K562 (cell line): ENCODE measurements at regions not wholly inside any gene's neighbourhood (a gene's known extent, or its start where the extent isn't known, plus 50 kb on each side); places are given as distances from the start of the nearest gene placed in this dataset.

Source experiments
- MAFF ChIP-seq: IDR thresholded peaks from 2 replicates; pipeline ENCODE4 v1.6.1; 2012; ENCODE audit warnings: low read length, improper control_type of control experiment
- REST ChIP-seq, 2 experiments: fragments of 450-650 bp; formaldehyde crosslinking in 1 of 2; IDR thresholded peaks; 2 replicates each; pipeline versions ENCODE4 v1.4.0 to v1.6.1; 2014 to 2020; ENCODE audit warnings: mild to moderate bottlenecking in 2 of 2, borderline replicate concordance in 1 of 2, low read depth in 1 of 2
- ZNF507 ChIP-seq: conservative IDR thresholded peaks from 2 replicates; pipeline ENCODE4 v1.6.1; 2017; ENCODE audit warnings: missing genetic modification characterization, missing compliant biosample characterization

GRCh38 chr18:24837066-24837465, 376.6 kb downstream of the HRH4 start (continued):
- TF ChIP-seq REST (IDR thresholded peaks at IDR 0.05; ENCODE audit: borderline replicate concordance) (no peak), REST (CRISPR knock-in tag; IDR thresholded peaks at IDR 0.05; ENCODE audit: low read depth) (no peak), MAFF (no peak), ZNF507 (tag) (no peak)
